ENCODE measurements at regions not wholly inside any gene's neighbourhood (a gene's known extent, or its start where the extent isn't known, plus 50 kb on each side); places are given as distances from the start of the nearest gene placed in this dataset.

GRCh38 chr9:31604531-31604930 is 779.9 kb upstream of the ACO1 start:
- TF ChIP-seq POLR2A (IDR thresholded peaks at IDR 0.05; ENCODE audit: low read depth, low read length): no peak
- TF ChIP-seq CTCF (IDR thresholded peaks at IDR 0.05; ENCODE audit: extremely low read depth in 1 of 2, insufficient read depth in 1 of 2, low read depth in 1 of 2, low read length in 2 of 2): no peak
- no peak for TF ChIP-seq EZH2 (IDR thresholded peaks at IDR 0.05; ENCODE audit: borderline replicate concordance, low read depth, low read length, severe bottlenecking)
- no peak for TF ChIP-seq POLR2AphosphoS5 (IDR thresholded peaks at IDR 0.05; ENCODE audit: insufficient read depth, low read depth, low read length)
- TF ChIP-seq, protein P1, sequence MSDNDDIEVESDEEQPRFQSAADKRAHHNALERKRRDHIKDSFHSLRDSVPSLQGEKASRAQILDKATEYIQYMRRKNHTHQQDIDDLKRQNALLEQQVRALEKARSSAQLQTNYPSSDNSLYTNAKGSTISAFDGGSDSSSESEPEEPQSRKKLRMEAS (IDR thresholded peaks at IDR 0.05; ENCODE audit: insufficient read depth, insufficient read length): no peak
- no peak for TF ChIP-seq MYC (IDR thresholded peaks at IDR 0.05; ENCODE audit: low read depth, low read length)
- TF ChIP-seq FOS (IDR thresholded peaks at IDR 0.05; ENCODE audit: borderline replicate concordance, insufficient read depth, low read length): no peak
- no peak for TF ChIP-seq JUN (IDR thresholded peaks at IDR 0.05; ENCODE audit: borderline replicate concordance, insufficient read depth, insufficient read length, low read depth)
